HFF-Myc (cell line): ENCODE measurements at regions not wholly inside any gene's neighbourhood (a gene's known extent, or its start where the extent isn't known, plus 50 kb on each side); places are given as distances from the start of the nearest gene placed in this dataset.
A peak's percentile ranks its signal among the peaks of the same experiment; 100 is the strongest.

Experiments used
- DNase-seq: peaks from one replicate; pipeline ENCODE4 v3.0.0-alpha.2; 2011; ENCODE audit warnings: low read depth; ENCODE audit errors: extremely low read depth
- H3K4me3 ChIP-seq: replicated peaks from 2 replicates; pipeline ENCODE4 v1.5.1; 2011; ENCODE audit warnings: low read depth, mild to moderate bottlenecking, control low read depth, low read length
- TF ChIP-seq, protein P1 (sequence below): IDR thresholded peaks from 2 replicates; pipeline ENCODE4 v1.5.1; 2012; ENCODE audit warnings: mild to moderate bottlenecking, low read depth, low read length, control low read depth; ENCODE audit errors: missing control alignments

GRCh38 chr6:44627091-44627882 lies 239.8 kb downstream of the CDC5L start:
- DNase-seq, result no peak
- TF ChIP-seq, protein P1, sequence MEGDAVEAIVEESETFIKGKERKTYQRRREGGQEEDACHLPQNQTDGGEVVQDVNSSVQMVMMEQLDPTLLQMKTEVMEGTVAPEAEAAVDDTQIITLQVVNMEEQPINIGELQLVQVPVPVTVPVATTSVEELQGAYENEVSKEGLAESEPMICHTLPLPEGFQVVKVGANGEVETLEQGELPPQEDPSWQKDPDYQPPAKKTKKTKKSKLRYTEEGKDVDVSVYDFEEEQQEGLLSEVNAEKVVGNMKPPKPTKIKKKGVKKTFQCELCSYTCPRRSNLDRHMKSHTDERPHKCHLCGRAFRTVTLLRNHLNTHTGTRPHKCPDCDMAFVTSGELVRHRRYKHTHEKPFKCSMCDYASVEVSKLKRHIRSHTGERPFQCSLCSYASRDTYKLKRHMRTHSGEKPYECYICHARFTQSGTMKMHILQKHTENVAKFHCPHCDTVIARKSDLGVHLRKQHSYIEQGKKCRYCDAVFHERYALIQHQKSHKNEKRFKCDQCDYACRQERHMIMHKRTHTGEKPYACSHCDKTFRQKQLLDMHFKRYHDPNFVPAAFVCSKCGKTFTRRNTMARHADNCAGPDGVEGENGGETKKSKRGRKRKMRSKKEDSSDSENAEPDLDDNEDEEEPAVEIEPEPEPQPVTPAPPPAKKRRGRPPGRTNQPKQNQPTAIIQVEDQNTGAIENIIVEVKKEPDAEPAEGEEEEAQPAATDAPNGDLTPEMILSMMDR, result no peak
- no peak overlapping the region for H3K4me3 ChIP-seq

- no peak overlapping the region for H3K4me3 ChIP-seq
- TF ChIP-seq, protein P1, result no peak
- no peak for DNase-seq
Measured at GRCh38 chr6:44627883-44628271, 240.4 kb downstream of the CDC5L start.

DNA sequence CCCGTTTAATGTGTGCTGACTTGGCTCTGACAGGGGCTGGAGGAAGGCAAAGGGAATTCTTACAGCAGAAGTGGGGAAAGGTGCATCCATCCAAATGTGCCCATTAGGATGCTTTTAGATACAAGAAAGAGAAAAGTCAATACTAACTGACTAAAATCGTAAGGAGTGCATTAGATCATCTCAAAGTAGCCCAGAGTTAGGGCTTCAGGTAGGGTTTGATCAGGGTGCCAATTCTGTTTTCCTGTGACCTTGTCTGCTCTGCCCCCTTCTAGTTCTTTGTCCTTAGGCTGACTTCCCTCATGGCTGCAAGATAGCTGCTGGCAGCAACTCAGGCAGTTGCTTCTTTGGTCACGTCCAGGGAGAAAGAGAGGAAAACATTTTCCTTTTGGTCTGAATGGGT lies 240.8 kb downstream of the CDC5L start:
- TF ChIP-seq, protein P1, result no peak
- DNase-seq, result no peak
- H3K4me3 ChIP-seq, result no peak overlapping the region

GRCh38 chr6:44629636-44630035 lies 242.1 kb downstream of the CDC5L start:
- TF ChIP-seq, protein P1, result no peak
- DNase-seq, result no peak
- no peak overlapping the region for H3K4me3 ChIP-seq

GRCh38 chr6:44630125-44631028 lies 242.9 kb downstream of the CDC5L start:
- no peak overlapping the region for H3K4me3 ChIP-seq
- TF ChIP-seq, protein P1, result peak; percentile 71

GRCh38 chr6:44631968-44632367 lies 244.5 kb downstream of the CDC5L start:
- TF ChIP-seq, protein P1, result no peak
- DNase-seq, result no peak
- H3K4me3 ChIP-seq, result no peak overlapping the region

More at GRCh38 chr6:44630125-44631028, 242.9 kb downstream of the CDC5L start:
- no peak for DNase-seq
